ENCODE measurements at regions not wholly inside any gene's neighbourhood (a gene's known extent, or its start where the extent isn't known, plus 50 kb on each side); places are given as distances from the start of the nearest gene placed in this dataset.

DNA sequence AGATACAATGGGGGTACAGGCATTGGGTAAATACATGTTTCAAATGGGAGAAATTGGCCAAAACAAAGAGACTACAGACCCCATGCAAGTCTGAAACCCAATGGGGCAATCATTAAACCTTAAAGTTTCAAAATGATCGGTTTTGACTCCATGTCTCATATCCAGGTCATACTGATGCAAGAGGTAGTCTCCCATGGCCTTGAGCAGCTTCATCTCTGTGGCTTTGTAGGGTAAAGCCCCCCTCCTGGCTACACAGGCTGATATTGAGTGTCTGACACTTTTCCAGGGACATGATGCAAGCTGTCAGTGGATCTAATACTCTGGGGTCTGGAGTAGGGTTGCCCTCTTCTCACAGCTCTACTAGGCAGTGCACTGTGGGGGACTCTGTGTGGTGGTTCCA lies 286.1 kb downstream of the LRRIQ3 start:
- H3K4me3 ChIP-seq (ENCODE audit: insufficient read length, low read depth), result no peak overlapping the region
- no peak for DNase-seq (ENCODE audit: low read depth, low spot score)
- no peaks in the 10 kb centered on the region for H3K4me1 ChIP-seq (ENCODE audit: insufficient read depth, insufficient read length)
- no peaks in the 10 kb centered on the region for H3K36me3 ChIP-seq (ENCODE audit: insufficient read depth, insufficient read length, low read length)
- H3K9me3 ChIP-seq (ENCODE audit: insufficient read depth, low read length), result no peaks in the 10 kb centered on the region
- TF ChIP-seq SUZ12 (IDR thresholded peaks at IDR 0.05; ENCODE audit: extremely low read depth, insufficient read depth, insufficient read length) (no peak), YY1 (IDR thresholded peaks at IDR 0.05; ENCODE audit: insufficient read depth, insufficient read length) (no peak), ZNF274 (IDR thresholded peaks at IDR 0.05; ENCODE audit: low read depth, low read length) (no peak)
- no peak overlapping the region for H3K9ac ChIP-seq (ENCODE audit: insufficient read length, low read depth)
- H3K27me3 ChIP-seq (ENCODE audit: insufficient read depth, insufficient read length), result no peaks in the 10 kb centered on the region

DNA sequence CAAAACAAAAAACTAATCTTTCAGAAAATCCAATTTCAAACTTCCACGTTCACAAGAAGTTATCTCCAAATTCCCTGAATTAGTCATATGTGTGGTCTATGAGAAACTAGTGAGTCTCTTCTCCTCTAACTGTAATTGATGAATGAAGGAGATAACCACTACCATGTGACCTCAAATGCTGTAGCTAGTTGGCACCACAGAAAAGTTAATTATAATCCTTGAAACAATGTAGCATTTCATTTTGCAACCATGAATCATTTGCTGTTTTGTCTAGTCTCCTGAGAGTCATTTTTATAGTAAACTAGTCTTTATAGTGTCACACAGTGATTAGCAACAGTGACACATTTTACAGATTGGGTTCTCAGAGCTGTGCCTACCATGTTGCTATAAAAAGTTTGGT lies 287.5 kb downstream of the LRRIQ3 start:
- DNase-seq (ENCODE audit: low read depth, low spot score), result no peak
- H3K36me3 ChIP-seq (ENCODE audit: insufficient read depth, insufficient read length, low read length), result no peaks in the 10 kb centered on the region
- no peak for TF ChIP-seq ZNF274 (IDR thresholded peaks at IDR 0.05; ENCODE audit: low read depth, low read length)
- no peak for TF ChIP-seq YY1 (IDR thresholded peaks at IDR 0.05; ENCODE audit: insufficient read depth, insufficient read length)
- TF ChIP-seq SUZ12 (IDR thresholded peaks at IDR 0.05; ENCODE audit: extremely low read depth, insufficient read depth, insufficient read length), result no peak
- no peaks in the 10 kb centered on the region for H3K27me3 ChIP-seq (ENCODE audit: insufficient read depth, insufficient read length)
- H3K9me3 ChIP-seq (ENCODE audit: insufficient read depth, low read length), result no peaks in the 10 kb centered on the region
- H3K4me3 ChIP-seq (ENCODE audit: insufficient read length, low read depth), result no peak overlapping the region
- H3K4me1 ChIP-seq (ENCODE audit: insufficient read depth, insufficient read length), result no peaks in the 10 kb centered on the region
- no peak overlapping the region for H3K9ac ChIP-seq (ENCODE audit: insufficient read length, low read depth)

DNA sequence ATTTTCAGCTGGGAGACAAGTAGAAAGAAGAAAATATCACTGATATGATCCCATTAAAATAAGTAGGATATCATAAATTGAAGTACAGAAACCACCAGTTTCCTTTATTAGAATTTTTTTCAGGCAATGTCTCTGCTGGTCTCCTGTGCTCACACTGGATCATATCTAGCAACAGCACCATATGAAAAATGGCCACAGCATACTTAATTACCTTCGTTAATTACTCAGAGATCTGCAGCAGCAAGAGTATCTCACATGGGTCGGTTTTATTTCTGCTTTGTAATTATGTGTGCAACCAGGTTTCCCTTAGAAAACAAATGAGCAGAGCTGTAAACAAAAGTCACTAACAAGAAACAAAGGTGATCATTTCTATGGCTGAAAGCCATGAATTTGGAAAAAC lies 287.9 kb downstream of the LRRIQ3 start:
- Histone ChIP-seq H3K9ac (ENCODE audit: insufficient read length, low read depth) (no peak overlapping the region), H3K27me3 (ENCODE audit: insufficient read depth, insufficient read length) (no peaks in the 10 kb centered on the region), H3K4me1 (ENCODE audit: insufficient read depth, insufficient read length) (no peaks in the 10 kb centered on the region), H3K9me3 (ENCODE audit: insufficient read depth, low read length) (no peaks in the 10 kb centered on the region), H3K36me3 (ENCODE audit: insufficient read depth, insufficient read length, low read length) (no peaks in the 10 kb centered on the region), H3K4me3 (ENCODE audit: insufficient read length, low read depth) (no peak overlapping the region)
- no peak for TF ChIP-seq ZNF274 (IDR thresholded peaks at IDR 0.05; ENCODE audit: low read depth, low read length)
- no peak for DNase-seq (ENCODE audit: low read depth, low spot score)

DNA sequence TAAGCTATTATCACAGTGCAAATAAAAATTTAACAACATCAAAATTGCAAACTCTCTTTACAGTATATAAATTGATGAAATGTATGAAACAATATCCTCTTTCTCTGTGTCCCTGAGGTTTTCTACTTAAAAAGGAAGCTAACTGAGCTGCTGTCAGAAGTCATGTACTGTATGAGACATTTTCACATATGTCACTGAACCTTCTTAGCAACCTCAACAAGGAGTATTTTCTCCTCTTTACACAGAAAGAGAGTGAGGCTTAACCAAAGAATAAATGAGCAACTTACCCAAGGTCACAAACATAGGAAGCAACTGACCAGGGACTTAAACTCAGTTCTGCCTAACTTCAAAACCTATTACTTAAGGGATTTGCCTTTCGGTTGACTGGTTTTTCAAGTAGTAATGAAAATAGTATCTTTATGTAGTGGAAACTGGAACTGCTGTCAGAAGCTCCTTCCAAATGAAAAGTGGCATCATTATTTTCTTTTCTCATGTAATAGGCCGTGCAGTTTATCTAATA lies 288.9 kb downstream of the LRRIQ3 start:
- Histone ChIP-seq H3K9me3 (ENCODE audit: insufficient read depth, low read length) (no peaks in the 10 kb centered on the region), H3K9ac (ENCODE audit: insufficient read length, low read depth) (no peak overlapping the region), H3K27me3 (ENCODE audit: insufficient read depth, insufficient read length) (no peaks in the 10 kb centered on the region), H3K4me3 (ENCODE audit: insufficient read length, low read depth) (no peak overlapping the region), H3K36me3 (ENCODE audit: insufficient read depth, insufficient read length, low read length) (no peaks in the 10 kb centered on the region), H3K4me1 (ENCODE audit: insufficient read depth, insufficient read length) (no peaks in the 10 kb centered on the region)
- no peak for DNase-seq (ENCODE audit: low read depth, low spot score)
- TF ChIP-seq ZNF274 (IDR thresholded peaks at IDR 0.05; ENCODE audit: low read depth, low read length), result no peak
- no peak for TF ChIP-seq SUZ12 (IDR thresholded peaks at IDR 0.05; ENCODE audit: extremely low read depth, insufficient read depth, insufficient read length)
- TF ChIP-seq YY1 (IDR thresholded peaks at IDR 0.05; ENCODE audit: insufficient read depth, insufficient read length), result no peak

DNA sequence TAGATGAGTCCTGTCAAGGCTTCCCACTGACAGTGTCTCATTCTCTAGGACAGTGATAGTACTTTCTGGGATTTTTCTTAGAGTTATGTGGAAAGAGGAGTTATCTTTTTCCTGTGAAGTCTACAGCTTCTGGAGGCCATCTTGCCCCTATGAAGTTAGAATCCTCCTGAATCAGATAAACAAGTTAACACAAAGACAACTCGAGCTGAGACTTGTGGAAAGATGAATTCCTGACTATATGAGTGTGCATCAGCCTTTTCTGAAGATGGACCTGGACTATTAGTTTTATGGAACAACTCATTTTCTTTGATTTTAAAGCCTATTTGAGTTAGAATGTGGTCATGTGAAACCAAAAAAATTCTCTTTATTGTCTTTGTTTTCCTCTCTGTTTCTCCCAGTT lies 290.9 kb downstream of the LRRIQ3 start:
- DNase-seq (ENCODE audit: low read depth, low spot score), result no peak
- H3K9me3 ChIP-seq (ENCODE audit: insufficient read depth, low read length), result no peaks in the 10 kb centered on the region
- TF ChIP-seq YY1 (IDR thresholded peaks at IDR 0.05; ENCODE audit: insufficient read depth, insufficient read length) (no peak), SUZ12 (IDR thresholded peaks at IDR 0.05; ENCODE audit: extremely low read depth, insufficient read depth, insufficient read length) (no peak), ZNF274 (IDR thresholded peaks at IDR 0.05; ENCODE audit: low read depth, low read length) (no peak)
- no peak overlapping the region for H3K4me3 ChIP-seq (ENCODE audit: insufficient read length, low read depth)
- no peaks in the 10 kb centered on the region for H3K27me3 ChIP-seq (ENCODE audit: insufficient read depth, insufficient read length)
- H3K36me3 ChIP-seq (ENCODE audit: insufficient read depth, insufficient read length, low read length), result no peaks in the 10 kb centered on the region
- H3K4me1 ChIP-seq (ENCODE audit: insufficient read depth, insufficient read length), result no peaks in the 10 kb centered on the region
- H3K9ac ChIP-seq (ENCODE audit: insufficient read length, low read depth), result no peak overlapping the region

DNA sequence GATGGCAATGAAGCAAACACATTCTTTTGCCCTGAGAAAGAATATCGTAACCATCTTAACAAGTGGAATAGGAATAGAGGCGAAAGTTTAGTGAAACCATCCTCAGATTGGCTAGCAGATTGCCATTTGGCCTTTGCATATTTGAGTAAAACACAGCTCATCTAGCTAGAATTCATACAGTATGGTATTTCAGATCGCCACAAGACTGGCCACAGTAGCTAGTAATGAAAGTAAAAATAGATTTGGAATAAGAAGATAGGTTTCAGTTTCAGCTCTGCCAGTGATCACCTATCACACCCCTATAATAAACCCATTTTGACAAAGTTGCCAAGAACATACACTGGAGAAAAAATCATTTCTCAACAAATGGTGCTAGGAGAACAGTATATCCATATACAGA lies 294.9 kb downstream of the LRRIQ3 start:
- Histone ChIP-seq H3K4me3 (ENCODE audit: insufficient read length, low read depth) (no peak overlapping the region), H3K27me3 (ENCODE audit: insufficient read depth, insufficient read length) (no peaks in the 10 kb centered on the region), H3K9me3 (ENCODE audit: insufficient read depth, low read length) (no peaks in the 10 kb centered on the region), H3K9ac (ENCODE audit: insufficient read length, low read depth) (no peak overlapping the region), H3K36me3 (ENCODE audit: insufficient read depth, insufficient read length, low read length) (no peaks in the 10 kb centered on the region), H3K4me1 (ENCODE audit: insufficient read depth, insufficient read length) (no peaks in the 10 kb centered on the region)
- no peak for DNase-seq (ENCODE audit: low read depth, low spot score)
- no peak for TF ChIP-seq ZNF274 (IDR thresholded peaks at IDR 0.05; ENCODE audit: low read depth, low read length)

DNA sequence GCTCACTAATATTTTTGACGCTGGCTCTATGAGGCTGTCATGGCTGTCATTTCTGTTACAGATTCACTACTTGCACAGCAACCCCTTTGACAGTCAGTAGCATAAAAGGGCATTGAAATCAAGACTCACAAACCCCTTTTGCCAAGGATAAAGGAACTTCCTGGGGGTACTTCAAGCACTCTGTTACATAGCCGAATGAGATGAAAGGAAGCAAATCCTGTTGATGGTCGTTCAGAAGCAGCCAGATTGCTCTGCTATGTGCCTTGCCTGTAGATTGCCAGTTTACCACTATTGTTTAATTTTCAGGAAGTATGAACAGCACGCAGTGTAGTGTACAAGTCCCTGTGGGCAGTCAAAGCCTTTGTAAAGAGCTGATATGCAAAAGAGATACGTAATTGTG lies 296.2 kb downstream of the LRRIQ3 start:
- Histone ChIP-seq H3K9me3 (ENCODE audit: insufficient read depth, low read length) (no peaks in the 10 kb centered on the region), H3K27me3 (ENCODE audit: insufficient read depth, insufficient read length) (no peaks in the 10 kb centered on the region), H3K4me3 (ENCODE audit: insufficient read length, low read depth) (no peak overlapping the region), H3K9ac (ENCODE audit: insufficient read length, low read depth) (no peak overlapping the region), H3K36me3 (ENCODE audit: insufficient read depth, insufficient read length, low read length) (no peaks in the 10 kb centered on the region), H3K4me1 (ENCODE audit: insufficient read depth, insufficient read length) (no peaks in the 10 kb centered on the region)
- TF ChIP-seq YY1 (IDR thresholded peaks at IDR 0.05; ENCODE audit: insufficient read depth, insufficient read length), result no peak
- no peak for DNase-seq (ENCODE audit: low read depth, low spot score)

DNA sequence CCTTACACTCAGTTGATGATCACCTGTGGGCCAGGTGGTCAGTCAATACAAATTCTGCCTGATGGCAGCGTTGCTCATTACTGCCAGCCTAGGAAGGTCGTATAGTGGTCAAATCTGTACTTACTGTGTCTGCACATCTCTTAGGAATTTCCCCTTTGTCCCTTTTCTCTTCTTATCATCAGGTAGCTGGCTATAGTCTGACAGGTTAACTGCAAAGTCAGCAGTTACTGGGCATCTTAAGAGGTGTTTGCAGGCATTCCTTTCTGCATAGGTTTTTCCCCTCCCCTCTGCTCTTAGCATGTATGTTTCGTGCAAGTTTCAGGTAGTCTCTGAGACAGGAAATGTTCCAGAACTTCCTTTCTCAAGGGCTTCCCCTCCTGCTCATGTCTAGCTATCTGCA lies 298.7 kb downstream of the LRRIQ3 start:
- Histone ChIP-seq H3K4me1 (ENCODE audit: insufficient read depth, insufficient read length) (no peaks in the 10 kb centered on the region), H3K4me3 (ENCODE audit: insufficient read length, low read depth) (no peak overlapping the region), H3K36me3 (ENCODE audit: insufficient read depth, insufficient read length, low read length) (no peaks in the 10 kb centered on the region), H3K9me3 (ENCODE audit: insufficient read depth, low read length) (no peaks in the 10 kb centered on the region), H3K27me3 (ENCODE audit: insufficient read depth, insufficient read length) (no peaks in the 10 kb centered on the region), H3K9ac (ENCODE audit: insufficient read length, low read depth) (no peak overlapping the region)
- DNase-seq (ENCODE audit: low read depth, low spot score), result no peak
- TF ChIP-seq ZNF274 (IDR thresholded peaks at IDR 0.05; ENCODE audit: low read depth, low read length) (no peak), SUZ12 (IDR thresholded peaks at IDR 0.05; ENCODE audit: extremely low read depth, insufficient read depth, insufficient read length) (no peak), YY1 (IDR thresholded peaks at IDR 0.05; ENCODE audit: insufficient read depth, insufficient read length) (no peak)

Data from NT2/D1 (cell line).